A549 (cell line): ENCODE measurements at regions not wholly inside any gene's neighbourhood (a gene's known extent, or its start where the extent isn't known, plus 50 kb on each side); places are given as distances from the start of the nearest gene placed in this dataset.

Source experiments
- ATAC-seq, 2 experiments: fragments of 200-7000 bp in 1 of 2; fragments of >200 bp in 1 of 2; cut with Nextera tagmentation in 1 of 2; cut with Tn5 transposase in 1 of 2; 3 replicates each; pipeline versions ENCODE4 v1.8.0 to v1.9.1; 2018 to 2020; ENCODE audit warnings: mild to moderate bottlenecking in 1 of 2, moderate library complexity in 1 of 2
- CTCF ChIA-PET: fragments of 300-600 bp; sonication (Branson Sonifier 250); formaldehyde crosslinking; extraction: SDS; loops from one replicate; lab custom pipeline; 2021; ENCODE audit warnings: antibody characterized with exemption, inconsistent platforms; lab: Yijun Ruan, JAX
- POLR2A ChIA-PET: fragments of 350-600 bp; formaldehyde crosslinking; extraction: SDS; loops from one replicate; lab custom pipeline; 2021; ENCODE audit warnings: antibody characterized with exemption, inconsistent platforms; lab: Yijun Ruan, JAX
- DNase-seq, 2 experiments: peaks; one replicate each; pipeline versions ENCODE4 v3.0.0 to v3.0.0-alpha.2; 2011 to 2016; ENCODE audit warnings: low read depth in 1 of 2, low spot score in 1 of 2
- FAIRE-seq: peaks from 2 replicates; lab custom pipeline; 2011; peaks lifted over from hg19 to GRCh38; lab: Jason Lieb, UNC
- H3K27ac ChIP-seq, 2 experiments: fragments of >200 bp; sonication (Bioruptor Twin); formaldehyde crosslinking; 3 replicates each; pipeline ENCODE4 v1.5.1; 2016 to 2017
- H3K4me1 ChIP-seq: fragments of >200 bp; sonication (Bioruptor Twin); formaldehyde crosslinking; 3 replicates; pipeline ENCODE4 v1.6.1; 2016
- H3K4me2 ChIP-seq: fragments of >200 bp; sonication (Bioruptor Twin); formaldehyde crosslinking; 3 replicates; pipeline ENCODE4 v1.6.1; 2016
- H3K4me3 ChIP-seq: fragments of >200 bp; sonication (Bioruptor Twin); formaldehyde crosslinking; 3 replicates; pipeline ENCODE4 v1.5.1; 2016
- H3K9me3 ChIP-seq: fragments of >200 bp; sonication (Bioruptor Twin); formaldehyde crosslinking; 3 replicates; pipeline ENCODE4 v1.6.1; 2016
- BHLHE40 ChIP-seq: IDR thresholded peaks from 2 replicates; pipeline ENCODE4 v1.6.1; 2012; ENCODE audit warnings: low read depth, low read length, inconsistent platforms
- CEBPB ChIP-seq, 2 experiments: fragments of >200 bp in 1 of 2; sonication (Bioruptor Twin) in 1 of 2; formaldehyde crosslinking in 1 of 2; IDR thresholded peaks; 2 replicates each; pipeline ENCODE4 v1.6.1; 2012 to 2016
- CHD2 ChIP-seq: fragments of 150-350 bp; IDR thresholded peaks from 2 replicates; pipeline ENCODE4 v1.6.1; 2014; ENCODE audit warnings: low read length; ENCODE audit not compliant: partially characterized antibody
- ELK1 ChIP-seq: fragments of 150-350 bp; IDR thresholded peaks from 2 replicates; pipeline ENCODE4 v1.6.1; 2014; ENCODE audit warnings: low read depth, mild to moderate bottlenecking, low read length
- ESRRA ChIP-seq: fragments of 150-350 bp; IDR thresholded peaks from 2 replicates; pipeline ENCODE4 v1.6.1; 2014; ENCODE audit warnings: mild to moderate bottlenecking, low read length, borderline replicate concordance
- HEYL ChIP-seq: fragments of 250-450 bp; sonication (Bioruptor Pico); IDR thresholded peaks from 2 replicates; pipeline ENCODE4 v1.8.0; 2021; ENCODE audit warnings: mild to moderate bottlenecking, moderate library complexity
- HOXB5 ChIP-seq: fragments of 250-450 bp; sonication (Bioruptor Pico); IDR thresholded peaks from 2 replicates; pipeline ENCODE4 v1.5.0; 2020; ENCODE audit warnings: mild to moderate bottlenecking, moderate library complexity
- MAZ ChIP-seq: fragments of 150-350 bp; IDR thresholded peaks from 2 replicates; pipeline ENCODE4 v1.6.1; 2014; ENCODE audit warnings: antibody characterized with exemption, low read depth, low read length, borderline replicate concordance
- MYC ChIP-seq: IDR thresholded peaks from 2 replicates; pipeline ENCODE4 v1.6.1; 2012; ENCODE audit warnings: mild to moderate bottlenecking, inconsistent platforms, low read length, improper control_type of control experiment, borderline replicate concordance
- NPAS2 ChIP-seq: fragments of 250-450 bp; sonication (Bioruptor Pico); IDR thresholded peaks from 2 replicates; pipeline ENCODE4 v1.8.0; 2022; ENCODE audit warnings: mild to moderate bottlenecking, moderate library complexity, borderline replicate concordance
- NR3C1 ChIP-seq: fragments of >200 bp; sonication (Bioruptor Twin); formaldehyde crosslinking; IDR thresholded peaks from 3 replicates; pipeline ENCODE4 v1.6.1; 2017
- PBX3 ChIP-seq: IDR thresholded peaks from 2 replicates; pipeline ENCODE4 v1.6.1; 2012
- RAD21 ChIP-seq, 2 experiments: fragments of >200 bp in 1 of 2; sonication (Bioruptor Twin) in 1 of 2; formaldehyde crosslinking in 1 of 2; IDR thresholded peaks in 1 of 2; conservative IDR thresholded peaks in 1 of 2; 2 replicates in 1 of 2; 3 replicates in 1 of 2; pipeline ENCODE4 v1.6.1; 2012 to 2018; ENCODE audit warnings: inconsistent platforms in 1 of 2
- RFX5 ChIP-seq: fragments of 450-650 bp; IDR thresholded peaks from 2 replicates; pipeline ENCODE4 v1.7.1; 2014; ENCODE audit warnings: antibody characterized with exemption, mild to moderate bottlenecking, moderate library complexity
- ZFP36 ChIP-seq: fragments of 450-650 bp; IDR thresholded peaks from 2 replicates; pipeline ENCODE4 v1.6.1; 2014; ENCODE audit warnings: borderline replicate concordance; ENCODE audit not compliant: partially characterized antibody
- ZNF302 ChIP-seq: fragments of 250-450 bp; sonication (Bioruptor Pico); IDR thresholded peaks from 2 replicates; pipeline ENCODE4 v1.9.0; 2021; ENCODE audit warnings: inconsistent platforms, mild to moderate bottlenecking, moderate library complexity
- WGBS: methylation state at CpG from one replicate; pipeline ENCODE4 v1.1.6; 2017; ENCODE audit errors: missing lambda C conversion rate; 5-methylcytosine and 5-hydroxymethylcytosine counted together

- Histone ChIP-seq H3K4me1 (peaks cover 28% of the 10 kb centered on the region), H3K4me3 (no peak overlapping the region), H3K9me3 (no peaks in the 10 kb centered on the region), H3K4me2 (no peak overlapping the region), H3K27ac (no peak overlapping the region)
- ATAC-seq: no peak
- ChIA-PET POLR2A (no interaction called here), CTCF (no interaction called here)
- FAIRE-seq: no peak
- no peak for DNase-seq
- TF ChIP-seq CEBPB (IDR thresholded peaks at IDR 0.05) (no peak), ZFP36 (no peak)
These were observed 491.1 kb upstream of the RGS6 start for GRCh38 chr14:71441126-71441525.

GRCh38 chr14:71444030-71444822, 488.0 kb upstream of the RGS6 start:
- DNase-seq: no peak
- Histone ChIP-seq H3K27ac (no peak overlapping the region), H3K4me2 (no peak overlapping the region), H3K4me3 (no peak overlapping the region), H3K4me1 (peaks cover 11% of the 10 kb centered on the region), H3K9me3 (no peaks in the 10 kb centered on the region)
- FAIRE-seq: no peak
- POLR2A ChIA-PET: no interaction called here
- CTCF ChIA-PET: no interaction called here
- TF ChIP-seq PBX3: no peak
- no peak for ATAC-seq
- WGBS: 72% methylated on average over 8 of the region's 8 CpGs

- Histone ChIP-seq H3K4me3 (no peak overlapping the region), H3K27ac (no peak overlapping the region), H3K9me3 (no peaks in the 10 kb centered on the region), H3K4me2 (no peak overlapping the region), H3K4me1 (peaks cover 11% of the 10 kb centered on the region; the same call in 1 of the 3 replicates)
- POLR2A ChIA-PET: no interaction called here
- ATAC-seq (no peak), DNase-seq (no peak), FAIRE-seq (no peak)
- CTCF ChIA-PET: interaction anchor here (0.6 kb wide), 1 partner anchor 122 kb away, joined by 3 read pairs; no protein-coding TSS in a partner anchor
- TF ChIP-seq ESRRA: no peak
- TF ChIP-seq ZNF302 (CRISPR knock-in tag): no peak
- TF ChIP-seq NR3C1: no peak
- TF ChIP-seq MYC: no peak
- TF ChIP-seq BHLHE40: no peak
- no peak for TF ChIP-seq NPAS2 (CRISPR knock-in tag)
- TF ChIP-seq RFX5: no peak
- WGBS: 63% methylated on average over 2 of the region's 2 CpGs
These were observed 483.6 kb upstream of the RGS6 start for GRCh38 chr14:71448431-71449315.

GRCh38 chr14:71449316-71450055, 482.7 kb upstream of the RGS6 start:
- DNase-seq (no peak), FAIRE-seq (no peak), ATAC-seq (no peak)
- Histone ChIP-seq H3K27ac (no peak overlapping the region), H3K4me1 (peaks cover 11% of the 10 kb centered on the region; the same call in 2 of the 3 replicates), H3K4me2 (no peak overlapping the region), H3K4me3 (no peak overlapping the region), H3K9me3 (no peaks in the 10 kb centered on the region)
- ChIA-PET CTCF (interaction anchor here (1.0 kb wide), 1 partner anchor 283 kb away, joined by 3 read pairs; no protein-coding TSS in a partner anchor), POLR2A (no interaction called here)
- TF ChIP-seq HEYL (CRISPR knock-in tag): no peak
- TF ChIP-seq MAZ: no peak
- no peak for TF ChIP-seq BHLHE40
- TF ChIP-seq CHD2: no peak
- TF ChIP-seq MYC: no peak
- no peak for TF ChIP-seq RAD21 (conservative IDR thresholded peaks at IDR 0.05 in 1 of 2, IDR thresholded peaks at IDR 0.05 in 1 of 2)
- TF ChIP-seq ELK1: no peak
- TF ChIP-seq HOXB5: no peak
- 86% methylated on average over 4 of the region's 4 CpGs for WGBS
